HG02678 (cell line): ENCODE measurements at regions not wholly inside any gene's neighbourhood (a gene's known extent, or its start where the extent isn't known, plus 50 kb on each side); places are given as distances from the start of the nearest gene placed in this dataset.
A peak's percentile ranks its signal among the peaks of the same experiment; 100 is the strongest.
"Not testable (repeated sequence)": the region's sequence is repeated elsewhere in the genome, so short reads cannot be mapped to it uniquely, and the experiment has no call there.

Source experiments
- ATAC-seq: cut with Tn5 transposase; IDR thresholded peaks from one replicate; pipeline ENCODE4 v1.9.1; 2021; ENCODE audit warnings: mild to moderate bottlenecking, moderate library complexity; ENCODE audit not compliant: unreplicated experiment

DNA sequence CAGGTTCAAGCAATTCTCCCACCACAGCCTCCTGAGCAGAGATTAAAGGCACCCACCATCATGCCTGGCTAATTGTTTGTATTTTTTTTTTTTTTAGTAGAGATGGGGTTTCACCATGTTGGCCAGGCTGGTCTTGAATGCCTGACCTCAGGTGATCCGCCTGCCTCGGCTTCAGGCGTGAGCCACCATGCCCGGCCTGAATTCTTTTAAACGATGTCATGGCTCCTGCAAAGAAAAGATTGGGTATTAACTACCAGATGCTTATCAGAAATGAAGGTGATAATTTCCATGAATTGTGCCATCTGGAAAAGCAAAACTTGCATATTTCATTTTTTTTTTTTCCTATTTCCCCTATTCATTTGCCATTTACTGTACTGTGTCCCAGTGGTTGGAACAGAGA, 195.7 kb upstream of the IGFBP7 start:
- ATAC-seq: no peak

DNA sequence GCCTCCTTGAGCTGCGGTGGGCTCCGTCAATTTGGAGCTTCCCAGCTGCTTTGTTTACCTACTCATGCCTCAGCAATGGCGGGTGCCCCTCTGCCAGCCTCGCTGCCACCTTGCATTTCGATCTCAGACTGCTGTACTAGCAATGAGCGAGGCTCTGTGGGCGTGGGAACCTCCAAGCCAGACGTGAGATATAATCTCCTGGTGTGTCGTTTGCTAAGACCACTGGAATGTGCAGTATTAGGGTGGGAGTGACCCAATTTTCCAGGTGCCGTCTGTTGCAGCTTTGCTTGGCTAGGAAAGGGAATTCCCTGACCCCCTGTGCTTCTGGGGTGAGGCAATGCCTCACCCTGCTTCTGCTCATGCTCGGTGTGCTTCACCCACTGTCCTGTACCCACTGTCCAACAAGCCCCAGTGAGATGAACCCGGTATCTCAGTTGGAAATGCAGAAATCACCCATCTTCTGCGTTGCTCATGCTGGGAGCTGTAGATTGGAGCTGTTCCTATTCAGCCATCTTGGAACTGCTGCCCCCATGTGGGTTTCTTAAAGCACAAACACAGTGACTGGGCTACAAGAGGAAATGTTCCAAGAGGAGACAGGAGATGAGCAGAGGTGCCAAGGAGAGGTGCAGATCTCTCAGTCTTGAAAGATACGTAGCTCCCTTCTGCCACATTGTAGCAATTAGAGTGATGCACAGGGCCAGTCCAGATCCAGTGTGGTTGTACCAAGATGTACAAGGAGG, 193.0 kb upstream of the IGFBP7 start:
- ATAC-seq: no peak

DNA sequence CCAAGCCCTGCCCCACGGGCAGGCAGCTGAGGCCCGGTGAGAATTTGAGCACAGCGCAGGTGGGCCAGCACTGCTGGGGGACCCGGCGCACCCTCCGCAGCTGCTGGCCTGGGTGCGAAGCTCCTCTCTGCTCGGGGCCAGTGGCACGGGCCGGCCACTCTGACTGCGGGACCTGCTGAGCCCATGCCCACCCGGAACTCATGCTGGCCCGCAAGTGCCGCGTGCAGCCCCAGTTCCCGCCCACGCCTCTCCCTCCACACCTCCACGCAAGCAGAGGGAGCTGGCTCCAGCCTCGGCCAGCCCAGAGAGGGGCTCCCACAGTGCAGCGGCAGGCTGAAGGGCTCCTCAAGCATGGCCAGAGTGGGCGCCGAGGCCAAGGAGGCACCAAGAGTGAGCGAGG, 190.1 kb upstream of the IGFBP7 start:
- not testable (repeated sequence) for ATAC-seq

DNA sequence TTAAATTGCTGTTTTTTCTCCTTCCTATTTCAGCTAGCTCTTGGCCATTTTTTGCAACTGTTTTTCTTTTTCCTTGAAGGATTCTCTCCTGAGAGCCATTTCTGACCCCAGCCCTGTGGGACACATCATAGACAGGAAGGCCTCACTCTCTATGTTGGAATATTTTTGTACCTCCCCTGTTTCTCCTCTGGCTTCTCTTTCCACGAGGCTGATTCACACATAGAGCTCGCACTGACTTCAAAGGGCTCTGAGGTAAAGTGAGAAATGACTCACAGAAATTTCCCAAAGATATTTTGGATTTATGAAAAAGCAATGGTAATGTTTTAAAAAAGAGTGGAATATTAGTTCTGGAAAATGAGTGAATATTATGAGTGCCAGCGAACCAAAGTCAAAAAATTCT, 181.7 kb upstream of the IGFBP7 start:
- no peak for ATAC-seq

DNA sequence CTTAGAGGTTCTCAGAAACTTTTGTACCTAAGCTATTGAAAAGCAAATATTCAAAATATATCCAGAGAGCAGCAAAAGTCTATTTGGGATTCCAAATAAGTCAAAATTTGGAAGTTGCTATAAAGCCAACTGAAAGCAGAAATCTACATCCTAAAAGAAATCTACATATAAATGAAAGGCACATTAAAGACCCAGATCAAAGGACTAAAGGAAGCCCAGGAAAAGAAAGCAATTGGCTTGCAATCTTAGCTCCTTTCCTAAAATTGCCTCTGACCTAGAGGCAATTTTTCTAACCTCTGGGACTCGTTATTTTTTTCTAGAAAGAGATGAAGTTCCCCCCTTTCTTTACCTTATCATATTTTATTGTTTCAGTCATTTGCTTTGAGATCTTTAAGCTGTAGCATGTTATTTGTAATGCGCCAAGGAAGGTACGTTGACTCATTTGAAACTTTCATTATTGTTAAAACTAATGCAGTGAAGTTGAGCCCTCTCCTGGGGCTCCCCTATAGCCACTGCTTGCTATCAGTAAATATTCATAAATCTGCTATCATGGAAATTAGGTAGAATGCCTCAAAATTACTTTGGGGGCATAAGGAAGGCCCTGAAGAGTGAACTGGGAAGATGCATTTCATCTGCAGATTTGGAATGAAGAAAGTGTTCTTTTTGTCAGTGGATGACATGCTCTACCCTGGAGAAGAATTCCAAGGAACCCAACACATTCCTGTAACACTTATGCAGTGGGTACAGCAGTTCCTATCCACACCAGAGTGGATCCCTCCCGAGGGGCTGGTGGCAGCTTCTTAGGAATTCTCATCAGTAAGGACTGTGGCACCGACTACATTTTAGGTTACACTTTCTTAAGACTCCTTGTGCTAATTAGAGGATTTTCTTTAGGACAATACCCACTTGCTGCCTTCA, 177.8 kb upstream of the IGFBP7 start:
- no peak for ATAC-seq

DNA sequence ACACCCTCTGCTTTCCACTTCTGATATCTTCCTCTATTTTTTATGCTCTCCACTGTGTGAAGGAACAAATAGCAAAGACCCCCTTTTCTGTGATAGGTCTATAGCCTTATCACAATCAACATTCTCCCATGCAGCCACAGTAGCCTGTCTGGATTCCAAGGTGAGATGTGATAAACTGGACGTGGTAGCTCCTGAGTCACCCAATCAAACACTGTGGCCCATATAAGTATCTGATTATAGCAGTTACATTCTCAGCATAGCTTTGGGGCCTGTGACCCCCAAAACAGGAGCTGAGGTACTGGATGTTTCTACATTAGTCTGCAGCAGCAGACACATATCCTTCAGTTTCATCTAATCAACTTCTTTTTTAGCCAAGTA, 172.7 kb upstream of the IGFBP7 start:
- ATAC-seq: no peak

DNA sequence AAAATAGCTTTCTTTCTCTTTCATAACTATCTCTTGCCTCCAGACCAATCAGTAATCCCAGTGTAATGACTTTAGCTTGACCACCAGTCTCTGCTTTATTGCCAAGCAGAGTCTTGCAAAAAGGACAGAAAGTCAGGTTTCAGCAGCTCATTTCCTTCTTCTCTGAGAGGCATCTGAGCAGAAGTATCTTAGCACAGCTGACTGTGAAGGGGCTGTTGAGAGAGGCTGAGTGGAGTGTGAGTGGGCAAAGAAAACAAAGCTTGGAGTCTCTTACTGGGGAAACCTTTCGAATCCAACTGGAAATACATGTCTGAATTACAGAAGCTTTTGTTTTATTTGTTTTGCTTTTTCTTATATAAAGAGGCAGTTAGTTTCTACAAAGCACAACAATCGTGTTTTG, 170.3 kb upstream of the IGFBP7 start:
- ATAC-seq: no peak

DNA sequence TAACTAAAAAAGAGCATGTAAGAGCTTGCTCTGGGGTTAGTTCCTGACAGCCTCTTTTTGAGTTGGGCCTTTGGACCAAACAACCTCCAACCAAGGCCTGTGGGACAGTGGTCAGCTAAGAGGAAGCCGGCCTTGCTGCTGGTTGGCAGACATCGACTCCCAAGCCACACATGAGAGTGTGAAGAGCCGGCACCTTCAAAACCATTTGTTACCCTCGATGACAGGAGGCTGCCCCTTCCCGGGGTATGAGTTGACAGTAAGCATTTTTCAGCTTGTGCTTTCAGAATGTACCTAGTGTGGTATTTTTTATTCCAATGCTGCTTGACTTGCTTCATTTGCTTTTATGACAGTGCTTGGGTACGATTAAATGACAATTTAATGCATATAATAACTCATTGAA, 168.6 kb upstream of the IGFBP7 start:
- no peak for ATAC-seq

DNA sequence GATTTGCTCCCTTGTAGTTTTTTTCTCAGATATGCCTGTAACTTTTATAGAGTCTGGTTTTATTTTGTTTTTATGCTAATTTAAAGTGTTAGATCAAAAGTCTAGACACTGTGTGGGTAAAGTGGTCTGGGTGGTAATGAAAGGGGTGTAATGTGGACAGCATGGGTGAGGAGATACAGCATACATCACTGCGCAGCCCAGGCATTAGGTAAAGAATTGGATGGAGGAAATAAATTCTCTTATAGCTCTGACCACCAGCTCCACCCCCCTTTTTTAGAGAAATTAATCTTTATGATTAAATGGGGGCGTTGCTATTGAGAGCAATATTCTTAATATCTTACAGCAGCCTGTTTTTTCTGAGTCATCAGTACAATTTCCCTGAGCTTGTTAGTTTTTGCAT, 163.9 kb upstream of the IGFBP7 start:
- no peak for ATAC-seq

DNA sequence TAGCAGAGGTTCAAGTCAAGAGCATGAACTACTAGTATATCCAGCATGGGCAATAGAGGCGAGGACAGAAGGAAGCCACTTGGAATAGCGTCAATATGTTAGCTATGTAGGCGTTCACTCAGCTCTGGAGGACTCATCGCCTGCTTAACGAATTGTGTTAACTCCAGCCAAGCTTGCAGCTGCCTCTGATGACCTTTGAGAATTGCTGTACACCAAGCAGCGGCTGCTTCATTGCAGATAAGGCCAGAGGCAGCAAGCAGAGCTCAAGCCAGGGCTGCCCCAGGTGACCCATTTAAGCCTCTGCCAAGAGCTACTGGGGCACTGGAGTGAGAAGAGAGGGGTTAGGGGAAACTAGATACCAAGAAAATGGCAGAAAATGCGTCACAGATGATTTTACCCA, 160.2 kb upstream of the IGFBP7 start:
- no peak for ATAC-seq

DNA sequence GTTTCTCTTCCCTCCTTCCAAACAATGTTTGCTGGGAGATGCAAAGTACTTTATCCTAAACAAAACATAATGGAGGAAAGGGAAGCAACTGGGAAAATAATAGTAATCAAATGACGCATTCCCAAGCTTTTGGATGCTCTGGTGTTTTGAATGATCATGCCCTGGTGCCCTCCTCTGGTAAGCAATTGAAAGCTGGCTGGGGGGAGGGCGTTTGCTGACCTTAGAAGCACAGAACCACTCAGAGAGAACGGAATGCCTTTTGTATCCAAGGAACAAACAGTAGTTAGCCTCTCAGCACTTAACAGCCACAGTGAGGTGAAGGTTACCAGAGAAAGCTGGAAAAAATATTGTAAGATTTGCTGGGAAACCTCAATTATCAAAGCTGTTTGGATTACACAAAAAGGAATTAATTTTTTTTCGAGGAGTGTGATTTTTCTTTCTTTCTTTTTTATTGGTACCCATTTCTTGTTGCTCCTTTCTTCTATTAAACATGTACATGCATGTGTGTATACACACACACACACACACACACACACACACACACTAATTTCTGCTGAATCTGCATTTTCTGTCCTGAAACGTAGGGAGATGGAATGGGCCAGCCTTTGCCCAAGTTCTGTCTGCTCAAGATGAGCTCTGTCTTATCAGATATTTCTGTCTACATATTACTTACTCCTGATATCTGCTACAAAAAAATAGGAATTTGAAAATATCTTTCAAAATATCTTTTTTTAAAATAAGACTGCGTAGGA, 155.8 kb upstream of the IGFBP7 start:
- no peak for ATAC-seq

DNA sequence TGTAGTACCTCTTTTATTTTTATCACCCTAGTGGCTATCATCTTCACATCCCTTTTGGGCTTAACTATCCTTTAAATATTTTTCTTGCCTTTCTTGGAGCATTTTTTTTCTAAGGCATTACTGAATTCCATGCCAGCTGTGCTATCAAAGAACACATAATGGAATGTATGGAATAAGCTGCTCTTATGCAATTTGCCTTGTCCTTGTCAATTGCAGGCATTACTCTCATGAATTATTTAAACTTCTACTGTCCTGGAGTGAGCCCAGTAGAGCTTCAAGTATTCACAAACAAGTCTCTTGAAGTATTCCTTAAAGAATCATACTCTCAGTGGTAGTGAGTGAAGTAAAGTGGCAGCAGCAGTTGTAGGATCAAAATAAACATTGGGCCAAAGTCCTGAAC, 144.6 kb upstream of the IGFBP7 start:
- no peak for ATAC-seq

DNA sequence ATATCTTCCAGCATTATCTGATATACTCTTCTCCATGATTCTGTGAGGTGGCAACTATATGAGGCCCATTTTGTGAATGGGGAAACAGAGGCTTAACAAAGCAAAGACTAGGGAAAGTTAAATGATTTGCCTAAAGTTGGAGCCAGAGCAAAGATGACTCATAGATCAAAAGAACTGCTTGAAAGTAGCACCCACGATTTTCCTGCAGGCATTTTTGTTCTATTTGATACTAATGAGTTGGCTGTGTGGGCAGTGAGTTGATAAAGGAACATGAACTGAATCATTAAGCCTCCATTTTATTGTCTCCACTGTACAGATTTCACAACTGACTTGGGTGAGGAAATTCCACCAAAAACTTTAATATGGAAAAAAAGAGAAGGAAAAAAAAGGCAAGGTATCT, 138.9 kb upstream of the IGFBP7 start:
- ATAC-seq: no peak

DNA sequence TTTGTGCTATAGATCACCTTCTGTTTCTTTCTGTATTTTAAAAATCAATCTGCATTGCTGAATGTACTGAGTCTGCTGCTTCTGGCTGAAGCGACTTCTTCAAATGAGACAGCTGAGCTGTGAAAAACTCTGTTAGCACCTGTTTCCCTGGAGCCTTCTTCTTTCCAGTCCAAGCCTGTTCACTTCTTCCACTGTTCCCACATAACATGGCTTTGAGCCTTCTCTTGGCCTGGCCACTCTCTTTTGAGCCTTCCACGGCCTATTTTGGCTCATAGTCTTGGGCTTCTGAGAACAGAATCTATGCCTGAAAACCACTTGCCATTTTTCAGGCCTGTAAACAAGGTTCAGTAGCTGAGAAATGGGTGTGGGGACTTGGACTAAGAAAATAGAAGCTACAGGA, 132.9 kb upstream of the IGFBP7 start:
- no peak for ATAC-seq

DNA sequence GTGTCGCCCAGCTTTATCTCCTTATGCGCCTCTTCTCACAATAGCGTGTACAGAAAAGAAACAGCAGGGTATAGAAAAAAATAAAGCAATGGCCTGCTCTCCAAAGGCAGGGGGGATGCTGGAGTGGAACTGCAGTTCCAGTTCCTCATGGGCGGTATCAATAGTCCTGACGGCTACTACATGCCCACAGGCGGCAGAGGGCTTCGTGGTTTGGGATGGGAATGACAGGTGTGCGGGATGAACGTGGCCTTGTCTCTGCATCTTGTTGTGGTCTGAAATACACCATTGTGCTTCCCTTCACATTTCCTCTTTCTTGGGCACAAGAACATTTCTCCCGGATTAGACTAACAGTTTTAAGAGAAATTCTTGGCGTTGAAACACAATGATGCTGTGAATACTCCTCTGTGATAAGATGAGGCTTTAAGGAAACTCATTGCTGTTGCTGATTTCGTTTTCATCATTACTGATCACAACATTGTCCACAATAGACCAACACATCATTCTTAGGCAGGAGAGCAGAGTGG, 124.1 kb upstream of the IGFBP7 start:
- no peak for ATAC-seq

DNA sequence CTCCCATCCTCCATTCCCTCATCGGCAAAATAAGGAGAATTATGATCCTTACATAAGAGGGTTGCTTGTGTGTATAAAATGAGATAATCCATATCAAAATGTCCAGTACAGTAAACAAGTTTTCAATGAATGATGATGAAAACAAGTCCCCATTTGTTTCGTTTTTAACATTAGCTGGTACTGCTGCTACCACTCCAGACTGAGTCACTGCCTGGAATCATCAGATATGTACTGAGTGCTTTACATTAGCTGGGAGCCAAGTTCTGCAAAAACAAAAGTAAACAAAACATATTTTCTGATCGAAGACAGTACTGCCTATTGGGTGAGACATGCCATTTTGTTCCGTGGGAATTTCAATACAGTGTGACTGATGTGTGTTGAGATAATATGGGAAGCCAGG, 123.2 kb upstream of the IGFBP7 start:
- ATAC-seq: no peak

DNA sequence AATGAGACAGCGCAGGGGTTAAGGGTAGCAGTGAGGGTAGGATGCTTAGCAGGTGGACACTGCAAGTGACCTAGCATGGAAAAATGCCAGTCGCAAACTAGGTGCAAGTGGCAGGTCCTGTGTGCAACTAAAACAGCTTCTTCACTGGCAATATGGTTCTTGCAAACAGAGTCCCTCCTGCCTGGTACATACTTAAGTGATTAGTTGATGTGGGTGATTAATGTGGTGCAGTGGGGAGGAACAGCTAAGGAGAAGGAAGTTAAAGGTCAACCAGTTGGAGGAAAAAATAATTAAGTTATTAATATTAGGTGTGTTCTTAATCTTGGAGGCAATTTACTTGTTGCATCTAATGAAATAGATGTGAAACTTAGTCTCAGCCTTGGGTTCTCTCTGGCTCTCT, 121.6 kb upstream of the IGFBP7 start:
- ATAC-seq: no peak

DNA sequence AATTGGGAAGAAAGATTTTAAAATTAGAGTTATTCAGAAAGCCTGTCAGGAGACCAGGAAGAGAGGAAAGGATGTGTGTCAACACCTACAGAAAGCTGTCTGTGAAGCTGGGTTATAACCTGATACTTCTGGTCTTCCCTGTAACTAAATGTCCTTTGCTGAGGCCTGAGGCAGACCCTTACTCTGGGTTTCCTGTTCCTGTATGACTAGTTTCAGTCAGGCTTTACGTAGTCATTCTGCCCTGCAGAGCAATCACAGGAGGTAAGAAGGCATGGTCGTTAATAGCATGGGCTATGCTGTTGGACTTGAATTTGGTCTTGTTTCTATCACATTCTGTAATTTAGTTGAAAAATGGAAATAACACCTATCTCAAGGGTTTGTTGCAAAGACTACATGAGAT, 110.5 kb upstream of the IGFBP7 start:
- peak; percentile 74 for ATAC-seq

DNA sequence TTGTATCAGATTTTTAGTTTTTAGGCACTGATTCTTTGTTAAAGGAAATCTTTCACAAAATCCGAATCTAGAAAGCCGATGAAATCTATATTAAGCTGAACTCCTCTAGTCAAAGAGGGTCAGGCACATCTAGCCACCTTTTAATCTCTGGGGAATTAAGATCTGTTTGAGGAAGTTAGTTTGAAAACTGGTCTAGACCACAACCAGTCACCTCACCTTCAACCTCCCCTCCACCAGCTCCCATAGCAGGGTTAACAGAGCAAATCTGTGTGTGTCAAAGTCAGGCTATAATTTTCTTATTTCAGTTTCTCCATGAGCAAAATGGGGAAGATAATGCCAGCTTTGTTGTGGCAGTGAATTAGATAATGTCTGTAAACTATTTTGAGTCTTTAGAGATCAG, 110.0 kb upstream of the IGFBP7 start:
- peak; percentile 81 for ATAC-seq

DNA sequence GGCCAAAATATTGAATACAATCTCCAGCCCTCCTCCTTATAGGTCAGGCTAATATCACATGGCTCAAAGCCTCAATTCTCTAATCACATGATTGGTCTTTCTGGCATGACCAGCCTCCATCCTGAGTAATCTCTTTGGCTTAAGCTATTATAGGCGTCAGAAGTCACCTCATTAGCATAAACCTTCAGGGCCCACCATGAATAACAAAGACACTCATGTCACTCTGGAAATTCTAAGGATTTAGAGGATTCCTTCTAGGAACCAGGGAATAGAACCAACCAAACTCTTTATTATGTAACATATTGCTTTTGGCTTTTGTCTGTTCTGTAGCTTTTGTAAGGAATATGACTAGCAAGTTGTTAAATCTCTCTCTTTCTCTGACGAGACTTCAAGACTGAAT, 109.2 kb upstream of the IGFBP7 start:
- no peak for ATAC-seq

DNA sequence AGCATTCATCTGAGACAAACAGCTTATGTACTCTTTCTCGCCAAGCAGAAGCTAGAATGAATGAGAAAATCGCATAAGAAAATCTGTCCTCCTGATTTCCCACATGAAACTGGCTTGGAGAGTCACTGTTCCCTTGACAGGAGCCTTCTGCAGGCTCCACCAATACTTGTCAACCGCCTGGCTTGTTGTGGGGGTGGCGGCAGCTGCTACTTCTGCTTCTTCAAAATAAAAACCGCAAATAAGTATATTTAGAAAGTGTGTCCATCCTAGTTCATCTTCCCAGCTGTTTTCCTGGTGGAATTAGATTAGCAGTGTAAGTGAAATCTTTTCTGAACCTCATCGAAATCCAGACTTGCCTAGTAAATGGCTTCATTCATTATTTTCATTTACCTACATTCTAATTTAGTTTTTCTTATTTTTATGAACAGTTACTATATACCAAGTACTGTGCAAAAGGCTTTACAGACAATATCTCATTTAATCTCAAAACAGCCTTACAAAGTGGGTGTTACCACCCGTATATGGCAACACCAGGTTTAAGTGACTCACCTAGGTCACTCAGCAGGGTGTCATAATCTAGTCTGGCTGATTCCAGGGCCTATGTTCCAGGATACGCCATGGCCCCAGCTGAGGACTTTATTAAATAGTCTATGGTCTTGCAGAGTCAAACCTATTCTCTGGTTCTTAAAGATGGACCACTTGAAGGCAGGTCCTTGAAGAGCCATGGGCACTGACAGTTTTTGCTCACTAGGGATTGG, 104.6 kb upstream of the IGFBP7 start:
- ATAC-seq: no peak
